Tibial artery (tissue), 4 donors: ENCODE measurements at regions not wholly inside any gene's neighbourhood (a gene's known extent, or its start where the extent isn't known, plus 50 kb on each side); places are given as distances from the start of the nearest gene placed in this dataset.

Source experiments
- DNase-seq, 2 donors: peaks; one replicate each; pipeline ENCODE4 v3.0.0-alpha.2; 2019
- H3K27ac ChIP-seq, 2 donors: fragments of 200-600 bp; sonication (generic) in 1 of 2; 1 replicate in 1 of 2; 2 replicates in 1 of 2; pipeline ENCODE4 v1.5.1; 2018 to 2019; ENCODE audit warnings: mild to moderate bottlenecking in 1 of 2
- H3K27me3 ChIP-seq, 2 donors: fragments of 200-600 bp; sonication (generic) in 1 of 2; one replicate each; pipeline versions ENCODE4 v1.5.1 to v1.6.0; 2016 to 2019
- H3K36me3 ChIP-seq, 3 donors: fragments of 200-600 bp; sonication (generic) in 2 of 3; one replicate each; pipeline ENCODE4 v1.5.1; 2016 to 2019; ENCODE audit warnings: mild to moderate bottlenecking in 2 of 3
- H3K4me1 ChIP-seq, 4 donors: fragments of 200-600 bp; sonication (generic) in 2 of 4; 1 replicate in 3 of 4; 2 replicates in 1 of 4; pipeline ENCODE4 v1.5.1; 2016 to 2019
- H3K4me3 ChIP-seq, 2 donors: fragments of 200-600 bp; sonication (generic) in 1 of 2; 1 replicate in 1 of 2; 2 replicates in 1 of 2; pipeline ENCODE4 v1.5.1; 2018 to 2019; ENCODE audit warnings: mild to moderate bottlenecking in 2 of 2
- H3K9me3 ChIP-seq, 3 donors: fragments of 200-600 bp; sonication (generic) in 1 of 3; one replicate each; pipeline ENCODE4 v1.5.1; 2016 to 2019
- intact Hi-C: fragments of 100-400 bp; cut with DNase I; formaldehyde crosslinking; loops from one replicate; pipeline ENCODE4 v1.15.0; 2023; ENCODE audit warnings: low total_unique reads
- TF ChIP-seq, protein P1 (sequence below), 2 experiments: fragments of 200-600 bp in 1 of 2; fragments of 450-650 bp in 1 of 2; IDR thresholded peaks; one replicate each; pipeline ENCODE4 v1.5.1; 2017 to 2019; ENCODE audit warnings: antibody characterized with exemption in 2 of 2, mild to moderate bottlenecking in 1 of 2, moderate library complexity in 1 of 2

GRCh38 chr7:22594020-22594419, 94.0 kb upstream of the STEAP1B start:
- no peaks in the 10 kb centered on the region for H3K9me3 ChIP-seq
- intact Hi-C loops = no loop called here
- no peaks in the 10 kb centered on the region for H3K36me3 ChIP-seq
- H3K4me3 ChIP-seq = no peak overlapping the region
- no peak overlapping the region for H3K27ac ChIP-seq
- no peaks in the 10 kb centered on the region for H3K27me3 ChIP-seq
- H3K4me1 ChIP-seq = peaks cover 0 to 23% (median 13%) of the 10 kb centered on the region in 4 donors
- DNase-seq = no peak
- TF ChIP-seq, protein P1, sequence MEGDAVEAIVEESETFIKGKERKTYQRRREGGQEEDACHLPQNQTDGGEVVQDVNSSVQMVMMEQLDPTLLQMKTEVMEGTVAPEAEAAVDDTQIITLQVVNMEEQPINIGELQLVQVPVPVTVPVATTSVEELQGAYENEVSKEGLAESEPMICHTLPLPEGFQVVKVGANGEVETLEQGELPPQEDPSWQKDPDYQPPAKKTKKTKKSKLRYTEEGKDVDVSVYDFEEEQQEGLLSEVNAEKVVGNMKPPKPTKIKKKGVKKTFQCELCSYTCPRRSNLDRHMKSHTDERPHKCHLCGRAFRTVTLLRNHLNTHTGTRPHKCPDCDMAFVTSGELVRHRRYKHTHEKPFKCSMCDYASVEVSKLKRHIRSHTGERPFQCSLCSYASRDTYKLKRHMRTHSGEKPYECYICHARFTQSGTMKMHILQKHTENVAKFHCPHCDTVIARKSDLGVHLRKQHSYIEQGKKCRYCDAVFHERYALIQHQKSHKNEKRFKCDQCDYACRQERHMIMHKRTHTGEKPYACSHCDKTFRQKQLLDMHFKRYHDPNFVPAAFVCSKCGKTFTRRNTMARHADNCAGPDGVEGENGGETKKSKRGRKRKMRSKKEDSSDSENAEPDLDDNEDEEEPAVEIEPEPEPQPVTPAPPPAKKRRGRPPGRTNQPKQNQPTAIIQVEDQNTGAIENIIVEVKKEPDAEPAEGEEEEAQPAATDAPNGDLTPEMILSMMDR (IDR thresholded peaks at IDR 0.05) = no peak

DNA sequence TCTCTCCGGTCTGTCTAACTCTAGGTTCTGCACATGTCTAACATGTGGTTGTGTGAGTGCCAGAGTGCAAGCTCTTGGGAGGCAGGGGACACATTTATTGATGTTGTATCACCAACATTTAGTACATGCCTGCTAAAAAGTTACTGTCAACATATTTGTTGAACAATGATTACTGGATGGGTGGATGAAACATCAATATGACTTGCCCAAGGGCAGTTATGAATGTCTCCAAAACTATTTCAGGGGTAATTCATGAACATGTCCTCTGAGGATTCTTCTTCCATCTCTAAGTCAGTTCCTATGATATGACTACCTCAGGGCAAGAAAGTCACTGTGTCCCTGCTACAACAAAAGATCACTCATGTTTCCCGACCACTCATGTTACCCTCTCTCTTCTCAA, 91.3 kb upstream of the STEAP1B start:
- Histone ChIP-seq H3K9me3 (no peaks in the 10 kb centered on the region), H3K36me3 (no peaks in the 10 kb centered on the region), H3K27ac (no peak overlapping the region), H3K27me3 (no peaks in the 10 kb centered on the region), H3K4me3 (no peak overlapping the region), H3K4me1 (peaks cover 0 to 40% (median 24%) of the 10 kb centered on the region in 4 donors)
- no peak for DNase-seq
- intact Hi-C loops = no loop called here
- TF ChIP-seq, protein P1 (IDR thresholded peaks at IDR 0.05) = no peak

DNA sequence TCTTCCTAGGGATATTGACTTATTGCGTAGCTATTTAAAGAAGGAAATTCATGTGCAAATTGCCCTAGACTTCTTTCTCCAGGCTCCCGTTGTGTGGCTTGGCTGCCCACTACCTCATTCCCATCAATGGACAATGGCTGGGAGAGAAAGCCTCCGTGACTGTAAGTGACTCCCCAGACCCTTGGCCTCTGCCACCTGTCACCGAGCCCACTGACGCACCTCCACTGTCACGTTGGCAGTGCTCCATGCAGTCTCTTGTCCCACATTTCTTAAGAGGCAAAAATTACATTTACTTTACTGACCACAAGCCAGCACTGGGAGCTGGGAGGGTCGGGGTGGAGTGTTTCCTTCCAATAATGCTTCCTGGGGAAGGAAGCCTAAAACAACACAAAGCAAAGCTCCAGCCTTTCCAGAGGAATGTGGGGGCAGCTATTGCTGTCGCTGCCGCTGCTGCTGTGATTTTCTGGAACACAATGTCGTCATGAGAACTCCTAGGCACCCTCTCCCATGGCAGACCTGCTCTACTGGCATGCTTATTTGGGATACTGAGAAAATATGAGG, 89.7 kb upstream of the STEAP1B start:
- Histone ChIP-seq H3K4me1 (peaks cover 0 to 40% (median 24%) of the 10 kb centered on the region in 4 donors), H3K36me3 (no peaks in the 10 kb centered on the region), H3K9me3 (no peaks in the 10 kb centered on the region), H3K27ac (peak overlapping the region; percentile 39 to 52), H3K4me3 (peak overlapping the region; percentile 3 to 23), H3K27me3 (no peaks in the 10 kb centered on the region)
- peak; percentile 42 to 79 for DNase-seq
- intact Hi-C loops = no loop called here
- TF ChIP-seq, protein P1 (IDR thresholded peaks at IDR 0.05) = no peak

GRCh38 chr7:22588351-22588750, 88.4 kb upstream of the STEAP1B start:
- DNase-seq = no peak
- intact Hi-C loops = no loop called here
- Histone ChIP-seq H3K4me1 (peaks cover 0 to 52% (median 32%) of the 10 kb centered on the region in 4 donors), H3K4me3 (no peak overlapping the region), H3K9me3 (no peaks in the 10 kb centered on the region), H3K27ac (peak overlapping the region in 1 of 2 donors; percentile 52), H3K36me3 (no peaks in the 10 kb centered on the region), H3K27me3 (no peaks in the 10 kb centered on the region)
- TF ChIP-seq, protein P1 (IDR thresholded peaks at IDR 0.05) = no peak

DNA sequence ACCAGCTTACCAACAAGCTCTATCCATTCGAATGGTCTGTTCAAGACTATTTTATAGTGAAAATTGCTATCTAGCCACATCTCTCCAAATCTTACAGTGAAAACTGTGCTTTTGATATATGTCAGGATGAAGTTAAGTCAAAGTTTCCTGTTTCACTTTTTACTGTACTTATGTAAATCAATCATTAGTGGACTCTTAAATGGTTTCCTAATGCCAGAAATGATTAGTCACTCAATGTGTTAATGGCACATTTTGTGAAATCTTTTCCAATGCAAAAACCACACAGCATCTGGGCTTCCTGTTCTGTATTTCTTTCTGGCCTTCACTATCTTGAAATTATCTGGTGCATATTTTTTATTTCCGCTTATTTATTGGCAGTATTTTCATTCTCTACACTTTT, 87.3 kb upstream of the STEAP1B start:
- no peak for DNase-seq
- peaks cover 0 to 57% (median 38%) of the 10 kb centered on the region in 4 donors for H3K4me1 ChIP-seq
- H3K27ac ChIP-seq = no peak overlapping the region
- TF ChIP-seq, protein P1 (IDR thresholded peaks at IDR 0.05) = no peak
- H3K4me3 ChIP-seq = no peak overlapping the region
- intact Hi-C loops = no loop called here
- H3K27me3 ChIP-seq = no peaks in the 10 kb centered on the region
- no peaks in the 10 kb centered on the region for H3K36me3 ChIP-seq
- H3K9me3 ChIP-seq = no peaks in the 10 kb centered on the region

- H3K4me1 ChIP-seq = peaks cover 0 to 57% (median 38%) of the 10 kb centered on the region in 4 donors
- TF ChIP-seq, protein P1 (IDR thresholded peaks at IDR 0.05) = peak; percentile 15 to 24
- no peak for DNase-seq
Observed at GRCh38 chr7:22586786-22587140, 86.8 kb upstream of the STEAP1B start.

More at GRCh38 chr7:22586786-22587140, 86.8 kb upstream of the STEAP1B start:
- H3K9me3 ChIP-seq = no peaks in the 10 kb centered on the region
- intact Hi-C loops = no loop called here
- H3K4me3 ChIP-seq = no peak overlapping the region
- H3K36me3 ChIP-seq = no peaks in the 10 kb centered on the region
- no peak overlapping the region for H3K27ac ChIP-seq
- H3K27me3 ChIP-seq = no peaks in the 10 kb centered on the region
